ENCODE measurements at regions not wholly inside any gene's neighbourhood (a gene's known extent, or its start where the extent isn't known, plus 50 kb on each side); places are given as distances from the start of the nearest gene placed in this dataset.

DNA sequence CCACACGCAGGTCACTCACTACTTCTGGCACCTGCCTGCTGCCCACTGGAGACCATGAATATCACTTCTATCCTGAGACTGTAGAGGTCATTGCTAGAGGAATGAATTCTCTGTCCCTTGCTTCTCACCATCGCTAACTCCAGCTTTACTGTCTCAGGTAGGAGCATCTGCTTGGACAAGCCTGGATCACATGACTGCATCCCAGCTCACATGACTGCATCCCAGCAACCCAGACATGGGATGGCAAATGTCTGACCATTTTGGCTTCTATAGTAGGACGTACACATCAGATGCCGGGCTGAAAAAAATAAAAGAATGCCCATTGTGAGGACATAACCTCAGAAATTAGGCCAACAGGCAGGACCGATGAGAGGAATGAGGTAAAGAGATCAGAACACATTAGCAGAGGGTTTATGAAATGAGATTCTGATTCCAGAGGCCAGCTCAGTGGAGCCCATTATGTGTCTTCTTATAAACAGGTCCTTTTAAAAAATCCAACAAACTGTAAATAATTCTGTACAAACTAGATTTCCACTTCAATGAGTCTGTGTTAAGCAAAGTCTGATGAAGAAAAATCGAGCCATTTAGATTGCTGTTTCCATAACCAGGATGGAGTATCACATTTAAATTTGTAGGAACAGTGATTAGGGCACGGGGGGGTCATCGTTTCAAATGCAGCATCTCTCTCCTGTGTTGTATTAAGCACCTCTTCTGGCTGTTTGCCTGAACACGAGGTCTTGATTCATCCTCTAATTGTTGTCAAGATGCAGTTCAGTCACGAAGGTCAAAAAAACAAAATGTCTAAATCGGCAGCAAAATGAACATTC is 126.7 kb downstream of the MTHFS start:
- POLR2A ChIA-PET = no interaction called here
- intact Hi-C loops (cut with micrococcal nuclease) = loop anchor here (1.0 kb wide), 3 partner anchors 83 to 403 kb away; no protein-coding TSS in a partner anchor
- no peaks in the 10 kb centered on the region for H3K36me3 Mint-ChIP-seq (ENCODE audit: low read depth)
- TF ChIP-seq, protein P1, sequence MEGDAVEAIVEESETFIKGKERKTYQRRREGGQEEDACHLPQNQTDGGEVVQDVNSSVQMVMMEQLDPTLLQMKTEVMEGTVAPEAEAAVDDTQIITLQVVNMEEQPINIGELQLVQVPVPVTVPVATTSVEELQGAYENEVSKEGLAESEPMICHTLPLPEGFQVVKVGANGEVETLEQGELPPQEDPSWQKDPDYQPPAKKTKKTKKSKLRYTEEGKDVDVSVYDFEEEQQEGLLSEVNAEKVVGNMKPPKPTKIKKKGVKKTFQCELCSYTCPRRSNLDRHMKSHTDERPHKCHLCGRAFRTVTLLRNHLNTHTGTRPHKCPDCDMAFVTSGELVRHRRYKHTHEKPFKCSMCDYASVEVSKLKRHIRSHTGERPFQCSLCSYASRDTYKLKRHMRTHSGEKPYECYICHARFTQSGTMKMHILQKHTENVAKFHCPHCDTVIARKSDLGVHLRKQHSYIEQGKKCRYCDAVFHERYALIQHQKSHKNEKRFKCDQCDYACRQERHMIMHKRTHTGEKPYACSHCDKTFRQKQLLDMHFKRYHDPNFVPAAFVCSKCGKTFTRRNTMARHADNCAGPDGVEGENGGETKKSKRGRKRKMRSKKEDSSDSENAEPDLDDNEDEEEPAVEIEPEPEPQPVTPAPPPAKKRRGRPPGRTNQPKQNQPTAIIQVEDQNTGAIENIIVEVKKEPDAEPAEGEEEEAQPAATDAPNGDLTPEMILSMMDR (IDR thresholded peaks at IDR 0.05) = no peak
- H3K27me3 Mint-ChIP-seq = peaks cover 8% of the 10 kb centered on the region
- H3K9me3 Mint-ChIP-seq = peaks cover 6% of the 10 kb centered on the region
- no peak overlapping the region for H3K4me3 Mint-ChIP-seq
- DNase-seq (no peak), ATAC-seq (ENCODE audit: low read depth) (no peak)
- no peak overlapping the region for H3K27ac Mint-ChIP-seq
- CTCF ChIA-PET = no interaction called here
- no peaks in the 10 kb centered on the region for H3K4me1 Mint-ChIP-seq

DNA sequence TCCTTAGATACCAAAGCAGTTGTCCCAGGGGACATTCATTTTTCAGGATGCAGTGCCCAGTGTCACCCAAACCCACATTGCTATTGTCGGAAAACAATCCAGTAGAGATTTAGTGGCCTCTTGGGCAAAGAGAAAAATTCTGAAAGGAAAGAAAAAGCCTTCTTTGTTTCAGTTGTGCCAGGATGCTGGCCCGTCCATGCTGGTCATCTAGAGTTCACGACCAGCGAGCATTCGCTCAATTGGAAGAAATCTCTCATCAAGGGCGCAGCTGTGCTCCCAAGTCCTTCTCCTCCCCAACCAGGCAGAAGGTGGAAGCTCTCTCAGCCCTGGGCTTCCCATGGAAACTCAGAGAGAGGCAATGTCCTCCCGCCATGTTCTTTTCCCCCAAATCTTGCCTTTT is 123.7 kb downstream of the MTHFS start:
- CTCF ChIA-PET = no interaction called here
- no peak for DNase-seq
- TF ChIP-seq, protein P1 (IDR thresholded peaks at IDR 0.05) = no peak
- H3K4me3 Mint-ChIP-seq = no peak overlapping the region
- intact Hi-C loops (cut with micrococcal nuclease) = no loop called here
- no peak for ATAC-seq (ENCODE audit: low read depth)
- no peaks in the 10 kb centered on the region for H3K9me3 Mint-ChIP-seq
- POLR2A ChIA-PET = no interaction called here
- H3K4me1 Mint-ChIP-seq = no peaks in the 10 kb centered on the region
- no peak overlapping the region for H3K27ac Mint-ChIP-seq
- no peaks in the 10 kb centered on the region for H3K27me3 Mint-ChIP-seq
- H3K36me3 Mint-ChIP-seq (ENCODE audit: low read depth) = no peaks in the 10 kb centered on the region

DNA sequence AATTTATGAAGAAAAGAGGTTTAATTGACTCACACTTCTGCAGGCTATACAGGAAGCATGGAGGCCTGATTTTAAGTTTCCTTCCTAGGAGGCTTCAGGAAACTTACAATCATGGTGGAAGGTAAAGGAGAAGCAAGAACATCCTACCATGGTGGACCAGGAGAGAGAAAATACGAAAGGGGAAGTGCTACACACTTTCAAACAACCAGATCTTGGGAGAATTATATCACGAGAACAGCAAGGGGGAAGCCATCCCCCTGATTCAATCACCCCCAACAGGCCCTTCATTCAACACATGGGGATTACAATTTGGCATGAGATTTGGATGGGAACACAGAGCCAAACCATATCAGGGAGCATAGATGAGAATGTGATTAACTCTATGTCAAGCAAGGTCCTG is 121.0 kb downstream of the MTHFS start:
- Mint-ChIP-seq H3K4me1 (no peaks in the 10 kb centered on the region), H3K4me3 (no peak overlapping the region), H3K27ac (no peak overlapping the region), H3K27me3 (no peaks in the 10 kb centered on the region), H3K36me3 (ENCODE audit: low read depth) (no peaks in the 10 kb centered on the region), H3K9me3 (no peaks in the 10 kb centered on the region)
- intact Hi-C loops (cut with micrococcal nuclease) = no loop called here
- TF ChIP-seq, protein P1 (IDR thresholded peaks at IDR 0.05) = no peak
- POLR2A ChIA-PET = no interaction called here
- DNase-seq = no peak
- no peak for ATAC-seq (ENCODE audit: low read depth)
- CTCF ChIA-PET = no interaction called here

DNA sequence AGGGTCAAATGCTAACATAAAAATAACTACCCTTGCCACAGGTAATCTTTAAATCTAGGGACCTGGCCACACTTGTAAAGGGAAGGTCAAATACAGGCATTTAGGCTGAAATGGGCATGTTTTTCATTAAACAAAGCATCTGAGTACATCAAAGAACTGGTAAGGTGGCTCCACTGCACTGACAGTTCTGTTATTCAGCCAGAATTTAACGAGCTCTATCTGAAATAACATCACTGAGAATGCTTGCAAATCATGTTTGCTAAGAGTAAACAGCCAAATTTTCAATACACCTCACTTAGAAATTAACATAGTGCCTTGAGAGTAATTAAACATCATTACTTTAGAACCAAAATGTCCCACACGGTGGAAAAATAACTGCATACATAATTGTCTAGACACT is 118.9 kb downstream of the MTHFS start:
- intact Hi-C loops (cut with micrococcal nuclease) = no loop called here
- Mint-ChIP-seq H3K9me3 (peaks cover 15% of the 10 kb centered on the region), H3K36me3 (ENCODE audit: low read depth) (peaks cover 2% of the 10 kb centered on the region), H3K27ac (no peak overlapping the region), H3K27me3 (peaks cover 2% of the 10 kb centered on the region), H3K4me3 (no peak overlapping the region), H3K4me1 (no peaks in the 10 kb centered on the region)
- ChIA-PET POLR2A (no interaction called here), CTCF (interaction anchor here (0.9 kb wide), 1 partner anchor 395 kb away, joined by 3 read pairs; no protein-coding TSS in a partner anchor)
- TF ChIP-seq, protein P1 (IDR thresholded peaks at IDR 0.05) = no peak
- DNase-seq = no peak
- no peak for ATAC-seq (ENCODE audit: low read depth)

DNA sequence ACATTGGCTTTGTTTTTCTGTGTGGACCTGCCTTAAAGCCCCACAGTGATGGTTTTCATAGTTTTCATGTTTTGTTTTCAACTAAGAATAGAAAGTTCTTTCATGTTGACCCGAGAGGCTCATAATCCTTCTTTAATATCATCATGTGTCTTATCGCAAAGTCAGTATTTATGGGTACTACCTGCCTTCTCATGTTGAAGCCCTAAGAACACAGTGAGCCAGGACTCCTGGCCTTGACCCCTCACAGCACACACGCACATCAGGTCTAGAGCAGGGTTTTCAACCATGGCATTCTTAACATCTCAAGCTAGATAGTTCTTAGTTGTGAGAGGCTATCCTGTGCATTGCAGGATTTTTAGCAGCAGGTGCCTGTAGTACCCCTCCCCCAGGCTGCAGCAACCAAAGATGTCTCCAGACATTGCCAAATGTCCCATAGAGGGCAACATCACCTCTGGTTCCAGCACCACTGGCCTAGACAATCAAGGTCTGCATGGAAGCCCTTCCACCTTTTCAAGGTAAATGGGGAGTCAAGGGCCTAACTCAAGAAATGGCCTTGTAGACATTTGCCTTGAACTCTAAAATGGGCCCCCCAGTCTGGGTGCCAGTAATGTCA is 118.3 kb downstream of the MTHFS start:
- intact Hi-C loops (cut with micrococcal nuclease) = no loop called here
- ChIA-PET POLR2A (no interaction called here), CTCF (interaction anchor here (0.9 kb wide), 1 partner anchor 395 kb away, joined by 3 read pairs; no protein-coding TSS in a partner anchor)
- no peaks in the 10 kb centered on the region for H3K4me1 Mint-ChIP-seq
- peaks cover 19% of the 10 kb centered on the region for H3K9me3 Mint-ChIP-seq
- peaks cover 2% of the 10 kb centered on the region for H3K36me3 Mint-ChIP-seq (ENCODE audit: low read depth)
- TF ChIP-seq, protein P1 (IDR thresholded peaks at IDR 0.05) = no peak
- H3K4me3 Mint-ChIP-seq = no peak overlapping the region
- ATAC-seq (ENCODE audit: low read depth) (no peak), DNase-seq (no peak)
- peaks cover 5% of the 10 kb centered on the region for H3K27me3 Mint-ChIP-seq
- H3K27ac Mint-ChIP-seq = no peak overlapping the region
